ENCODE measurements at regions not wholly inside any gene's neighbourhood (a gene's known extent, or its start where the extent isn't known, plus 50 kb on each side); places are given as distances from the start of the nearest gene placed in this dataset.
"Not testable (repeated sequence)": the region's sequence is repeated elsewhere in the genome, so short reads cannot be mapped to it uniquely, and the experiment has no call there.

- no peak for DNase-seq
- no peak for TF ChIP-seq POLR2A (IDR thresholded peaks at IDR 0.05; ENCODE audit: low read length)
- TF ChIP-seq GATA1 (IDR thresholded peaks at IDR 0.05; ENCODE audit: low read depth, low read length) = no peak
These were observed 764.2 kb downstream of the TENT5A start for GRCh38 chr6:80988286-80988685.

GRCh38 chr6:80981226-80981625 lies 771.3 kb downstream of the TENT5A start:
- DNase-seq = not testable (repeated sequence)

- no peak for TF ChIP-seq GATA1 (IDR thresholded peaks at IDR 0.05; ENCODE audit: low read depth, low read length)
- no peak for TF ChIP-seq POLR2A (IDR thresholded peaks at IDR 0.05; ENCODE audit: low read length)
- no peak for DNase-seq
These were observed 776.1 kb downstream of the TENT5A start for GRCh38 chr6:80976336-80976735.

- TF ChIP-seq GATA1 (IDR thresholded peaks at IDR 0.05; ENCODE audit: low read depth, low read length) (no peak), POLR2A (IDR thresholded peaks at IDR 0.05; ENCODE audit: low read length) (no peak)
- DNase-seq = no peak
These were observed 777.9 kb downstream of the TENT5A start for GRCh38 chr6:80974579-80974978.

- no peak for TF ChIP-seq POLR2A (IDR thresholded peaks at IDR 0.05; ENCODE audit: low read length)
- no peak for TF ChIP-seq GATA1 (IDR thresholded peaks at IDR 0.05; ENCODE audit: low read depth, low read length)
- no peak for DNase-seq
These were observed 783.0 kb downstream of the TENT5A start for GRCh38 chr6:80969439-80969838.

- no peak for DNase-seq
- no peak for TF ChIP-seq POLR2A (IDR thresholded peaks at IDR 0.05; ENCODE audit: low read length)
- TF ChIP-seq GATA1 (IDR thresholded peaks at IDR 0.05; ENCODE audit: low read depth, low read length) = no peak
These were observed 784.9 kb downstream of the TENT5A start for GRCh38 chr6:80967609-80968008.

GRCh38 chr6:80962382-80962781 lies 790.1 kb downstream of the TENT5A start:
- TF ChIP-seq GATA1 (IDR thresholded peaks at IDR 0.05; ENCODE audit: low read depth, low read length) = no peak
- no peak for TF ChIP-seq POLR2A (IDR thresholded peaks at IDR 0.05; ENCODE audit: low read length)
- DNase-seq = no peak

GRCh38 chr6:80961166-80961565 lies 791.3 kb downstream of the TENT5A start:
- no peak for TF ChIP-seq POLR2A (IDR thresholded peaks at IDR 0.05; ENCODE audit: low read length)
- TF ChIP-seq GATA1 (IDR thresholded peaks at IDR 0.05; ENCODE audit: low read depth, low read length) = no peak
- DNase-seq = no peak

GRCh38 chr6:80959034-80959433 lies 793.4 kb downstream of the TENT5A start:
- TF ChIP-seq POLR2A (IDR thresholded peaks at IDR 0.05; ENCODE audit: low read length) (no peak), GATA1 (IDR thresholded peaks at IDR 0.05; ENCODE audit: low read depth, low read length) (no peak)
- no peak for DNase-seq

- no peak for DNase-seq
- TF ChIP-seq POLR2A (IDR thresholded peaks at IDR 0.05; ENCODE audit: low read length) = no peak
- no peak for TF ChIP-seq GATA1 (IDR thresholded peaks at IDR 0.05; ENCODE audit: low read depth, low read length)
These were observed 795.6 kb downstream of the TENT5A start for GRCh38 chr6:80956898-80957297.

- DNase-seq = not testable (repeated sequence)
These were observed 800.0 kb downstream of the TENT5A start for GRCh38 chr6:80952479-80952878.

GRCh38 chr6:80946402-80946801 lies 806.1 kb downstream of the TENT5A start:
- no peak for DNase-seq

GRCh38 chr6:80942911-80943310 lies 809.6 kb downstream of the TENT5A start:
- no peak for TF ChIP-seq GATA1 (IDR thresholded peaks at IDR 0.05; ENCODE audit: low read depth, low read length)
- TF ChIP-seq POLR2A (IDR thresholded peaks at IDR 0.05; ENCODE audit: low read length) = no peak
- DNase-seq = no peak

More at GRCh38 chr6:80946402-80946801, 806.1 kb downstream of the TENT5A start:
- no peak for TF ChIP-seq POLR2A (IDR thresholded peaks at IDR 0.05; ENCODE audit: low read length)
- TF ChIP-seq GATA1 (IDR thresholded peaks at IDR 0.05; ENCODE audit: low read depth, low read length) = no peak

GRCh38 chr6:80940976-80941375 lies 811.5 kb downstream of the TENT5A start:
- DNase-seq = no peak

GRCh38 chr6:80940571-80940970 lies 811.9 kb downstream of the TENT5A start:
- DNase-seq = no peak
- TF ChIP-seq GATA1 (IDR thresholded peaks at IDR 0.05; ENCODE audit: low read depth, low read length) (no peak), POLR2A (IDR thresholded peaks at IDR 0.05; ENCODE audit: low read length) (no peak)

More at GRCh38 chr6:80940976-80941375, 811.5 kb downstream of the TENT5A start:
- TF ChIP-seq POLR2A (IDR thresholded peaks at IDR 0.05; ENCODE audit: low read length) (no peak), GATA1 (IDR thresholded peaks at IDR 0.05; ENCODE audit: low read depth, low read length) (no peak)

GRCh38 chr6:80939898-80940297 lies 812.6 kb downstream of the TENT5A start:
- DNase-seq = no peak
- TF ChIP-seq POLR2A (IDR thresholded peaks at IDR 0.05; ENCODE audit: low read length) = no peak
- TF ChIP-seq GATA1 (IDR thresholded peaks at IDR 0.05; ENCODE audit: low read depth, low read length) = no peak

All from erythroblast (primary cell).